IMR-90 (cell line): ENCODE measurements at regions not wholly inside any gene's neighbourhood (a gene's known extent, or its start where the extent isn't known, plus 50 kb on each side); places are given as distances from the start of the nearest gene placed in this dataset.

Source experiments
- ATAC-seq: fragments of 200-7000 bp; cut with Tn5 transposase; 2 replicates; pipeline ENCODE4 v1.9.1; 2020; ENCODE audit warnings: low read depth, mild to moderate bottlenecking, moderate library complexity
- BruUV-seq: library from RNA; stranded (reverse); fragments of 400-500 nt; replicated peaks from 2 replicates; lab custom pipeline; 2021; lab: Mats Ljungman, UMichigan
- CTCF ChIA-PET: fragments of 300-600 bp; formaldehyde crosslinking; extraction: SDS; loops from one replicate; lab custom pipeline; 2021; ENCODE audit warnings: antibody characterized with exemption; lab: Yijun Ruan, JAX
- POLR2A ChIA-PET: fragments of 300-600 bp; sonication (Branson Sonifier 250); formaldehyde crosslinking; loops from one replicate; lab custom pipeline; 2022; ENCODE audit warnings: antibody characterized with exemption; ENCODE audit not compliant: unreplicated experiment; lab: Charles Lee
- DNase-seq: peaks from one replicate; pipeline ENCODE4 v3.0.0; 2013
- H2AFZ ChIP-seq: replicated peaks from 2 replicates; pipeline ENCODE3; 2013; ENCODE audit warnings: low read length, mild to moderate bottlenecking; ENCODE audit not compliant: poor library complexity
- H2AK5ac ChIP-seq: 2 replicates; pipeline ENCODE4 v1.6.1; 2013; ENCODE audit warnings: low read depth, low read length, inconsistent platforms
- H2AK9ac ChIP-seq: replicated peaks from 2 replicates; pipeline ENCODE3; 2013; ENCODE audit warnings: mild to moderate bottlenecking, low read depth, low read length, moderate library complexity; ENCODE audit not compliant: poor library complexity
- H2BK120ac ChIP-seq: 2 replicates; pipeline ENCODE4 v1.6.1; 2013; ENCODE audit warnings: low read depth, low read length, inconsistent platforms
- H2BK15ac ChIP-seq: 3 replicates; pipeline ENCODE4 v1.6.1; 2013; ENCODE audit warnings: low read depth, low read length, inconsistent platforms
- H2BK20ac ChIP-seq: 2 replicates; pipeline ENCODE4 v1.6.1; 2013; ENCODE audit warnings: low read depth, mild to moderate bottlenecking, inconsistent platforms, low read length, moderate library complexity
- H2BK5ac ChIP-seq: 2 replicates; pipeline ENCODE4 v1.6.1; 2013; ENCODE audit warnings: mild to moderate bottlenecking, low read depth, low read length, inconsistent platforms; ENCODE audit not compliant: poor library complexity, severe bottlenecking
- H3K14ac ChIP-seq: replicated peaks from 2 replicates; pipeline ENCODE4 v1.6.1; 2013; ENCODE audit warnings: low read depth, low read length, inconsistent platforms
- H3K18ac ChIP-seq: 2 replicates; pipeline ENCODE4 v1.6.1; 2013; ENCODE audit warnings: low read depth, low read length, control low read depth
- H3K23ac ChIP-seq: 2 replicates; pipeline ENCODE4 v1.6.1; 2013; ENCODE audit warnings: low read depth, low read length, inconsistent platforms
- H3K27ac ChIP-seq: 2 replicates; pipeline ENCODE4 v1.5.1; 2013; ENCODE audit warnings: mild to moderate bottlenecking, control low read depth, low read length; ENCODE audit not compliant: insufficient read depth
- H3K27me3 ChIP-seq: 2 replicates; pipeline ENCODE4 v1.6.1; 2013; ENCODE audit warnings: low read length; ENCODE audit not compliant: control insufficient read depth, insufficient read depth
- H3K36me3 ChIP-seq: 2 replicates; pipeline ENCODE4 v1.6.1; 2013; ENCODE audit warnings: low read length, mixed read lengths; ENCODE audit not compliant: control insufficient read depth, insufficient read depth
- H3K4ac ChIP-seq: 2 replicates; pipeline ENCODE4 v1.6.1; 2013; ENCODE audit warnings: low read depth, low read length, inconsistent platforms
- H3K4me1 ChIP-seq: 2 replicates; pipeline ENCODE4 v1.6.1; 2013; ENCODE audit warnings: low read length, mixed read lengths; ENCODE audit not compliant: control insufficient read depth, insufficient read depth
- H3K4me2 ChIP-seq: 2 replicates; pipeline ENCODE4 v1.6.1; 2013; ENCODE audit warnings: low read depth, mild to moderate bottlenecking, control low read depth, low read length, moderate library complexity
- H3K4me3 ChIP-seq: 2 replicates; pipeline ENCODE4 v1.5.1; 2013; ENCODE audit warnings: low read depth, mild to moderate bottlenecking, control low read depth, low read length, moderate library complexity; ENCODE audit not compliant: insufficient read depth
- H3K56ac ChIP-seq: 2 replicates; pipeline ENCODE4 v1.6.1; 2013; ENCODE audit warnings: low read length, inconsistent platforms; ENCODE audit not compliant: insufficient read depth; ENCODE audit errors: extremely low read depth
- H3K79me1 ChIP-seq, 2 experiments: 2 replicates each; pipeline ENCODE4 v1.6.1; 2013; ENCODE audit warnings: low read length in 2 of 2, inconsistent platforms in 1 of 2, low read depth in 1 of 2
- H3K9ac ChIP-seq: 2 replicates; pipeline ENCODE4 v1.6.1; 2013; ENCODE audit warnings: low read depth, low read length, control low read depth
- H3K9me1 ChIP-seq: 2 replicates; pipeline ENCODE4 v1.6.1; 2013; ENCODE audit warnings: low read length, inconsistent platforms; ENCODE audit not compliant: insufficient read depth
- H3K9me3 ChIP-seq: 2 replicates; pipeline ENCODE4 v1.6.1; 2013; ENCODE audit warnings: low read length; ENCODE audit not compliant: control insufficient read depth, insufficient read depth
- H4K20me1 ChIP-seq: 2 replicates; pipeline ENCODE4 v1.6.1; 2013; ENCODE audit warnings: low read length, inconsistent platforms; ENCODE audit not compliant: insufficient read depth
- H4K5ac ChIP-seq: 2 replicates; pipeline ENCODE4 v1.6.1; 2013; ENCODE audit warnings: mild to moderate bottlenecking, low read depth, low read length, control low read depth
- H4K8ac ChIP-seq, 2 experiments: 2 replicates each; pipeline ENCODE4 v1.6.1; 2013; ENCODE audit warnings: low read depth in 2 of 2, low read length in 2 of 2, control low read depth in 1 of 2, inconsistent platforms in 1 of 2
- H4K91ac ChIP-seq: 2 replicates; pipeline ENCODE4 v1.6.1; 2013; ENCODE audit warnings: low read depth, low read length, inconsistent platforms; ENCODE audit not compliant: insufficient read depth
- FOS ChIP-seq: fragments of 150-350 bp; IDR thresholded peaks from 2 replicates; pipeline ENCODE4 v1.6.1; 2016; ENCODE audit warnings: low read depth, low read length
- POLR2A ChIP-seq: IDR thresholded peaks from 2 replicates; pipeline ENCODE4 v1.6.1; 2012; ENCODE audit warnings: mild to moderate bottlenecking, low read depth, low read length
- WGBS, 2 experiments: methylation state at CpG; one replicate each; pipeline versions ENCODE4 v1.1.5 to v1.1.7; 2013; ENCODE audit warnings: missing lambda C conversion rate in 2 of 2; ENCODE audit not compliant: insufficient read length in 1 of 2; ENCODE audit errors: extremely low coverage in 2 of 2; 5-methylcytosine and 5-hydroxymethylcytosine counted together
- dilution Hi-C: fragments of 300-500 bp; cut with HindIII; formaldehyde crosslinking; loops from one replicate; pipeline ENCODE4 v1.14.3; 2018; ENCODE audit warnings: low sequenced_read_pairs; ENCODE audit not compliant: unreplicated experiment
- in situ Hi-C: fragments of 300-500 bp; cut with MboI; formaldehyde crosslinking; loops from 3 replicates; pipeline ENCODE4 v1.14.3; 2019; ENCODE audit warnings: low sequenced_read_pairs, inconsistent platforms, mixed read lengths
- intact Hi-C: fragments of 100-400 bp; cut with micrococcal nuclease; formaldehyde crosslinking; loops from 2 replicates; pipeline ENCODE4 v1.10.0; 2022
- TF ChIP-seq, protein P1 (sequence below): fragments of 150-350 bp; IDR thresholded peaks from 2 replicates; pipeline ENCODE4 v1.6.1; 2016; ENCODE audit warnings: low read depth, mild to moderate bottlenecking, low read length, moderate library complexity, borderline replicate concordance
- TF ChIP-seq, protein P2 (sequence below): fragments of 150-350 bp; IDR thresholded peaks from 2 replicates; pipeline ENCODE4 v1.6.1; 2017; ENCODE audit warnings: mild to moderate bottlenecking, antibody characterized with exemption, low read length, low read depth

- Histone ChIP-seq H4K5ac (no peak overlapping the region), H3K4ac (no peak overlapping the region), H3K4me1 (peaks cover under 1% of the 10 kb centered on the region; the same call in 1 of the 2 replicates), H2BK5ac (no peak overlapping the region), H3K4me2 (no peak overlapping the region), H3K9ac (no peak overlapping the region), H3K56ac (no peak overlapping the region), H3K18ac (no peak overlapping the region), H3K36me3 (no peaks in the 10 kb centered on the region), H3K79me1 (no peaks in the 10 kb centered on the region), H3K27ac (no peak overlapping the region), H3K23ac (no peak overlapping the region), H2AK9ac (no peak overlapping the region), H3K9me1 (peaks cover under 1% of the 10 kb centered on the region; the same call in 1 of the 2 replicates), H4K20me1 (no peaks in the 10 kb centered on the region), H3K14ac (no peak overlapping the region), H2BK120ac (no peak overlapping the region), H2AFZ (no peak overlapping the region), H4K91ac (no peak overlapping the region), H2BK20ac (no peak overlapping the region), H3K27me3 (peaks cover 15% of the 10 kb centered on the region), H2AK5ac (no peak overlapping the region), H4K8ac (no peak overlapping the region), H3K9me3 (no peaks in the 10 kb centered on the region), H2BK15ac (no peak overlapping the region), H3K4me3 (no peak overlapping the region)
- POLR2A ChIA-PET = no interaction called here
- DNase-seq (no peak), ATAC-seq (no peak)
- BruUV-seq = no TSS peak
- intact Hi-C loops (no loop called here), dilution Hi-C loops (no loop called here), in situ Hi-C loops (no loop called here)
- no CpG with 5 or more reads among the region's 3 CpGs for WGBS, 2 experiments
- TF ChIP-seq, protein P1, sequence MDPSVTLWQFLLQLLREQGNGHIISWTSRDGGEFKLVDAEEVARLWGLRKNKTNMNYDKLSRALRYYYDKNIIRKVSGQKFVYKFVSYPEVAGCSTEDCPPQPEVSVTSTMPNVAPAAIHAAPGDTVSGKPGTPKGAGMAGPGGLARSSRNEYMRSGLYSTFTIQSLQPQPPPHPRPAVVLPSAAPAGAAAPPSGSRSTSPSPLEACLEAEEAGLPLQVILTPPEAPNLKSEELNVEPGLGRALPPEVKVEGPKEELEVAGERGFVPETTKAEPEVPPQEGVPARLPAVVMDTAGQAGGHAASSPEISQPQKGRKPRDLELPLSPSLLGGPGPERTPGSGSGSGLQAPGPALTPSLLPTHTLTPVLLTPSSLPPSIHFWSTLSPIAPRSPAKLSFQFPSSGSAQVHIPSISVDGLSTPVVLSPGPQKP = no peak
- TF ChIP-seq, protein P2, sequence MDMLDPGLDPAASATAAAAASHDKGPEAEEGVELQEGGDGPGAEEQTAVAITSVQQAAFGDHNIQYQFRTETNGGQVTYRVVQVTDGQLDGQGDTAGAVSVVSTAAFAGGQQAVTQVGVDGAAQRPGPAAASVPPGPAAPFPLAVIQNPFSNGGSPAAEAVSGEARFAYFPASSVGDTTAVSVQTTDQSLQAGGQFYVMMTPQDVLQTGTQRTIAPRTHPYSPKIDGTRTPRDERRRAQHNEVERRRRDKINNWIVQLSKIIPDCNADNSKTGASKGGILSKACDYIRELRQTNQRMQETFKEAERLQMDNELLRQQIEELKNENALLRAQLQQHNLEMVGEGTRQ = no peak
- TF ChIP-seq POLR2A (no peak), FOS (no peak)
- CTCF ChIA-PET = no interaction called here
Measured at GRCh38 chr13:29681864-29682263, 86.4 kb upstream of the SLC7A1 start.
